HG03354 (cell line): ENCODE measurements at regions not wholly inside any gene's neighbourhood (a gene's known extent, or its start where the extent isn't known, plus 50 kb on each side); places are given as distances from the start of the nearest gene placed in this dataset.

Experiments used
- ATAC-seq: cut with Tn5 transposase; IDR thresholded peaks from one replicate; pipeline ENCODE4 v1.9.1; 2021; ENCODE audit warnings: mild to moderate bottlenecking; ENCODE audit not compliant: unreplicated experiment, poor library complexity, severe bottlenecking

- ATAC-seq, result no peak
These were observed 168.9 kb upstream of the PUDP start for GRCh38 chrX:7316887-7317286.

GRCh38 chrX:7316280-7316679, 168.3 kb upstream of the PUDP start:
- no peak for ATAC-seq

DNA sequence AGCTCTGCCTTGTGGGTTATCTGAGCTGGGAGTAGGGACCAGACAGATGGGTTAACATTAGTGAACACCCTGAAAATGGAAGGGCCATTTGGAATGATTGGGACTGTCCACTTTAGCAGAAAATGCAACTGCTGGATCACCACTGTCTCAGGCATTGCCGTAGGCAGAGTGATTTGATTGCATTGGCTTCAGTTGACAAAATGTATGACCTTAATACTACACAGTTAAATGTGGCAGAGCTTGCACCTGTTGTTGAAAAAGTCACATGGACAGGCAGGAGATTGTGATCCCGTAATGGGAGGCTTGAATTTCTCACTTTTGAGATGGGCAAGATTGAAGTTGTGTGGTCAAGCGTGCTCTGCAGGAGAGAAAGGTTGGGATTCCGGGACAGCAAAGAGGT, 166.5 kb upstream of the PUDP start:
- no peak for ATAC-seq

GRCh38 chrX:7307720-7308119, 159.8 kb upstream of the PUDP start:
- ATAC-seq, result no peak

DNA sequence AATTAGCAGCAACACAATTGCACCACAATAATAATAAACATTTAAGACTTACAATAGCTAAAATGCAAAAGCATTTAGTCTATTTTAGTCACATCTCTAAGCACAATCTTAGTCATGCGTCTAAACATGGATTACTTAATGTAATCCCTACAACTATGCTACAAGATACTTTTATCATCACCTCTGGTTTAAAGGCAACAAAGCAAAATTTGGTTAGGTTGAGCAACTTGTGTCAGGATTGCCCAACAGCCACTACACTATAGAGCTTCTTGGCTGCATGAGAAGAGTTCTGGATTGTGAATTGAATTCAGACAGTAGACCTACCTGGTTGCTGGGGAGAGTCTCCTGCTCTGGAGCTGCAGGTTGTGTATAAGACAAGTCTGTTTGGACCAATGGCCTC, 146.5 kb upstream of the PUDP start:
- ATAC-seq, result no peak

- no peak for ATAC-seq
These were observed 138.3 kb upstream of the PUDP start for GRCh38 chrX:7286168-7286837.

GRCh38 chrX:7285765-7286164, 137.8 kb upstream of the PUDP start:
- ATAC-seq, result no peak

- ATAC-seq, result no peak
These were observed 135.8 kb upstream of the PUDP start for GRCh38 chrX:7283741-7284140.

GRCh38 chrX:7280520-7280919, 132.6 kb upstream of the PUDP start:
- no peak for ATAC-seq

DNA sequence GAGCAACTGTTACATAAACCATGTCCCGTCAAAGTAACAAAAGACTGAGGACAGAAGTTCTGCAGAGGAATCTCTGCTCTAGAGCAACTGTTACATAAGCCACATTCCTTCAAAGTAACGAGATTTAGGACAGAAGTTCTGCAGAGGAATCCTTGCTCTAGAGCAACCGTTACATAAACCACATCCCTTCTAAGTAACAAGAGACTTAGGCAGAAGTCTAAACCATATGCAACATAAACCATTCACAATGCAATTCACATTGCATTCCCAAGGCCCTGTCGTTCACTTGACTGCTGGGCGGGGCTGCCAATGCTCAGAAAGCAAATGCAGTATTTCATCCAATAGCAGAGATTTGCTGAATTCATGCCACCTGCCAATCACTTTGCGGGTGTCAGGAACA, 124.4 kb upstream of the PUDP start:
- ATAC-seq, result no peak

DNA sequence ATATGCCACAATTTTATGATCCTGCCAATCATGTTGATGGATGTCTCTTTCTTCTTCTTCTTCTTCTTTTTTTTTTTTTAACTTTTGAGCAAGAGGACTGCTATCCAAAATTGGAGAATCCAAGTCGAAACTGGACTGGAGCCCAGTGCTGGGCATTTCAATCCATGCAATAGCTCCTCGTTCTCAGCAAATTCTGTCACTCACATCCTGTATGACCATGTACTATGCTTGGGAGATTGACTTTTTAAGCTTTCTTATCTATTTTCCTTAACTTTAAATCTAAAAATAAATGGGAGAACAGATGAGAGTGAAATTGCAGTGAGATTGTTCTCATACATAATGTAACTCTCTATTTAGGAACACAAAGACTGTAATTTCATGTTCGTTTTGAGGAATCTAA, 123.0 kb upstream of the PUDP start:
- no peak for ATAC-seq

DNA sequence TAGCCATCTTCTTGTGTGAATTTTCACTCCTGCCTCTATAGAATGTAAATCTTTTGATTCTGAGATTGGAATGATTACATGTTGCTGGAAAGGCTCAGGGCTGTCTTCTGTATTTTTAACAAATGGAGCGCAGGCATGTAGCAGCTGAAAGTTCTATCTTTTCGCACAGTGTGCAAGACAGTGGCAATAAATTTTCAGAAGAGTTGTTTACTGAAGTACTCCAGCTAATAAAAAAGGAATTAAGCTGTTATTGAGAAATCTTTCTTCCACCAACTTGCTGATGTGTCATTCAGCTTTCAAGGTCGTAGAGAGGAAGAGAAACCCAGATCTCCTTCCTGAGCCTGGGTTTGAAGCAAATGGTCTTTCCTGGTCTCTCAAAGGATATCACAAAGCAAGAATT, 122.0 kb upstream of the PUDP start:
- ATAC-seq, result no peak

DNA sequence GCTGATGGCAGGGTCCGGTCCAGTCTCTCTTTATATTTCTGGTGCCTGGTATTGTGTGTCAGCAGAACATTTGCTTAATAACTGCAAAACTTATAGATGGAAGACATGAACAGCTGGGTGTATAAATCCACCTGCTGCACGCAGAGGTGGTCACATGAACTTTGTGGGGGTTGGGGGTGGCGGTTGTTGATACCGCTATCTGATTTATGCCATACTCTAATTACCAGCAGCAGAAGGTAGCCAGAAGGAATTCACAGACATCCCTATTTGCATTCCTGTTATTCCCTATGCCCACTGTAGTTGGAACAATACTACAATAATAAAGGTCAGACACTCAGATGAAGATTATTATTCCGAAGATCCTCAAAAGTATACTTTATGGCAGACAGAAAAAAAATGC, 121.6 kb upstream of the PUDP start:
- ATAC-seq, result no peak

DNA sequence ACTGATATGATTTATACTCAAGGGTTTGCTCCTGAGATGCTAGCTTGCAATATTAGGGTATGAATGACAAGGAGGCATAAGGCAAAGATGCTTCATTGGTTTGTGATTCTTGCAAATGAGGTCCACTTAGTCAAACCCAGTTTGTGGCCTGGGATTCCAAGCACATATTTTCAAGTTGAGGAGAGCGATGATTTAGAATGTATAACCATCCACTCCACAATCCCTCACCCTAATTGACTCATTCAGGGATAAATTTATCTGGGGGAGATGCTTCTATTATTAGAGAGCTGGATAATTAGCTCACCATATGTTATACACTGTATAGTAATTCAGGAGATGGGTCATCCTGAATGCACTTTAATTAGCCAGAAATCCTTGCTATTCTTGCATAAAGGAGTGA, 118.3 kb upstream of the PUDP start:
- no peak for ATAC-seq

DNA sequence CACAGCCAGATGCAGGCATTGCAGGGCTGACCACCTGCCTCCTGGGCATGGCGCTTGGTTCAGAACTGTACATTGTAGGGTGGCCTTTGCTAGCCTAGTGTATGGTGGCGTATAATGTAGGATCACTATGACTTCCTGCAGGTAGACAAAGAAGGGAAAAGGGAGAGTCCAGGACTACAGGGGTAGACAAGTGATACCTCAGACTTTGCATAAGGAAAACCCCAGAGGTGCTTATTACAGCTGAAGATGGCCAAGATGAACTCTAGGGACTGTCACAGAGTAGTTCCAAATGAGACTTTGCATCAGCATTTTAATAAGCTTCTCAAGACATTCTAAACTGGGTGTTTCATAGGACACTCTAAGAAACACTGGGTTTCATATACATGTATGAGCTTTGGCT, 116.4 kb upstream of the PUDP start:
- peak; percentile 32 for ATAC-seq

- ATAC-seq, result no peak
These were observed 116.0 kb upstream of the PUDP start for GRCh38 chrX:7263961-7264360.

GRCh38 chrX:7263330-7263729, 115.4 kb upstream of the PUDP start:
- no peak for ATAC-seq

- ATAC-seq, result no peak
These were observed 114.6 kb upstream of the PUDP start for GRCh38 chrX:7262551-7262950.

GRCh38 chrX:7261672-7262332, 113.8 kb upstream of the PUDP start:
- peak; percentile 89 for ATAC-seq

DNA sequence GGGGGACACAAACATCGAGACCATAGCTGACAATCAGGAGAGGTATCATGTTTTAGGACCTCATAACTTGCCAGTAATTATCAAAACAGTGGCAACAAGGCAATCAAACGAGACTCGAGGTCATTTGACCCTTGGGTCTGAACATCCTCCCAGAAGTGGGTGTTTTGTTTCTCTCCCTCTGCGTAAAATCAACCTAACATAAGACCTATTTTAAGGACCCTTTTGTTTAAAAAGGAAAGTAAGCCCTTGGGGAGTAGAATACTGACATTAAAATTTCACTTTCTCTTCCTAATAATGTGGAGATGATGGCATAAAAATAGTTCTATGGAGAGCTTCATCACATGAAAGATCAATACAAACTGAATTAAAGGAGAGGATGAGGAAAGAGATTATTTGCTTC, 106.2 kb upstream of the PUDP start:
- no peak for ATAC-seq

DNA sequence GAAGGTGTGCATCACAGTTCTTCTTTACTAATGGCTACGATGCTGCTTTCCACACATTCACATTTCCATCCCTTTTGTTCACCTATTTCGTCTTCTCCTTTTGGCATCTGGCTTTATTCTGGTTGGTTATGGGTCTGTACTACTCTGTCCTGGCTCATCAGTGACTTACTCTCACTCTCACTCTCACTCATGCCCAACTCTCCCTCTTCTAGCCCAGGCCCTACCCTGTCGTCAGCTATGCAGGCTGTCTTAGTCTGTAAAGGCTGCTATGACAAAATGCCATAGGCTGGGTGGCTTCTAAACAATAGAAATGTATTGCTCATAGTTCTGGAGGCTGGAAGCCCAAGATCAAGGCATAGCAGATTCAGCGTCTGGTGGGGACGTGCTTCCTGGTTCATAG, 105.6 kb upstream of the PUDP start:
- no peak for ATAC-seq
